Fibroblast of peridontal ligament (primary cell): ENCODE measurements at regions not wholly inside any gene's neighbourhood (a gene's known extent, or its start where the extent isn't known, plus 50 kb on each side); places are given as distances from the start of the nearest gene placed in this dataset.

Source experiments
- DNase-seq: peaks from one replicate; pipeline ENCODE4 v3.0.0-alpha.2; 2010; ENCODE audit errors: extremely low read depth

GRCh38 chr18:22330508-22330907 is 87.2 kb downstream of the CTAGE1 start:
- no peak for DNase-seq

GRCh38 chr18:22325396-22325795 is 92.3 kb downstream of the CTAGE1 start:
- DNase-seq, result no peak

GRCh38 chr18:22324191-22325131 is 93.3 kb downstream of the CTAGE1 start:
- DNase-seq, result peak; percentile 24

GRCh38 chr18:22322243-22322691 is 95.4 kb downstream of the CTAGE1 start:
- DNase-seq, result no peak

- DNase-seq, result no peak
These were observed 96.9 kb downstream of the CTAGE1 start for GRCh38 chr18:22320771-22321170.

GRCh38 chr18:22320155-22320554 is 97.6 kb downstream of the CTAGE1 start:
- no peak for DNase-seq

- DNase-seq, result no peak
These were observed 98.8 kb downstream of the CTAGE1 start for GRCh38 chr18:22318745-22319407.

GRCh38 chr18:22314420-22314819 is 103.3 kb downstream of the CTAGE1 start:
- DNase-seq, result peak; percentile 87

- DNase-seq, result peak; percentile 63
These were observed 103.7 kb downstream of the CTAGE1 start for GRCh38 chr18:22314001-22314400.

- peak; percentile 66 for DNase-seq
These were observed 106.4 kb downstream of the CTAGE1 start for GRCh38 chr18:22311301-22311700.

- DNase-seq, result peak; percentile 23
These were observed 108.5 kb downstream of the CTAGE1 start for GRCh38 chr18:22309191-22309590.

- DNase-seq, result no peak
These were observed 110.2 kb downstream of the CTAGE1 start for GRCh38 chr18:22307528-22307927.

GRCh38 chr18:22303927-22304326 is 113.8 kb downstream of the CTAGE1 start:
- DNase-seq, result no peak

GRCh38 chr18:22302144-22302543 is 115.6 kb downstream of the CTAGE1 start:
- no peak for DNase-seq

GRCh38 chr18:22300665-22301636 is 116.8 kb downstream of the CTAGE1 start:
- no peak for DNase-seq

GRCh38 chr18:22297008-22297407 is 120.7 kb downstream of the CTAGE1 start:
- DNase-seq, result no peak

- no peak for DNase-seq
These were observed 121.4 kb downstream of the CTAGE1 start for GRCh38 chr18:22296304-22296703.

GRCh38 chr18:22293417-22293816 is 124.0 kb downstream of the GATA6 start:
- DNase-seq, result no peak

- no peak for DNase-seq
These were observed 120.6 kb downstream of the GATA6 start for GRCh38 chr18:22290004-22290403.

GRCh38 chr18:22286585-22286984 is 117.2 kb downstream of the GATA6 start:
- DNase-seq, result no peak

GRCh38 chr18:22285361-22286140 is 116.2 kb downstream of the GATA6 start:
- no peak for DNase-seq
